ENCODE measurements at regions not wholly inside any gene's neighbourhood (a gene's known extent, or its start where the extent isn't known, plus 50 kb on each side); places are given as distances from the start of the nearest gene placed in this dataset.

GRCh38 chr21:39022863-39023693 is 160.2 kb downstream of the PSMG1 start:
- TF ChIP-seq, protein P1, sequence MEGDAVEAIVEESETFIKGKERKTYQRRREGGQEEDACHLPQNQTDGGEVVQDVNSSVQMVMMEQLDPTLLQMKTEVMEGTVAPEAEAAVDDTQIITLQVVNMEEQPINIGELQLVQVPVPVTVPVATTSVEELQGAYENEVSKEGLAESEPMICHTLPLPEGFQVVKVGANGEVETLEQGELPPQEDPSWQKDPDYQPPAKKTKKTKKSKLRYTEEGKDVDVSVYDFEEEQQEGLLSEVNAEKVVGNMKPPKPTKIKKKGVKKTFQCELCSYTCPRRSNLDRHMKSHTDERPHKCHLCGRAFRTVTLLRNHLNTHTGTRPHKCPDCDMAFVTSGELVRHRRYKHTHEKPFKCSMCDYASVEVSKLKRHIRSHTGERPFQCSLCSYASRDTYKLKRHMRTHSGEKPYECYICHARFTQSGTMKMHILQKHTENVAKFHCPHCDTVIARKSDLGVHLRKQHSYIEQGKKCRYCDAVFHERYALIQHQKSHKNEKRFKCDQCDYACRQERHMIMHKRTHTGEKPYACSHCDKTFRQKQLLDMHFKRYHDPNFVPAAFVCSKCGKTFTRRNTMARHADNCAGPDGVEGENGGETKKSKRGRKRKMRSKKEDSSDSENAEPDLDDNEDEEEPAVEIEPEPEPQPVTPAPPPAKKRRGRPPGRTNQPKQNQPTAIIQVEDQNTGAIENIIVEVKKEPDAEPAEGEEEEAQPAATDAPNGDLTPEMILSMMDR (IDR thresholded peaks at IDR 0.05): peak in 2 of 4 experiments; percentile 12 to 24
- TF ChIP-seq POLR2A (IDR thresholded peaks at IDR 0.05): no peak
